Ishikawa (cell line): ENCODE measurements at regions not wholly inside any gene's neighbourhood (a gene's known extent, or its start where the extent isn't known, plus 50 kb on each side); places are given as distances from the start of the nearest gene placed in this dataset.

Source experiments
- CEBPB ChIP-seq: IDR thresholded peaks from 2 replicates; pipeline ENCODE4 v1.6.1; 2012
- CREB1 ChIP-seq: IDR thresholded peaks from 2 replicates; pipeline ENCODE4 v1.6.1; 2012; ENCODE audit warnings: low read depth
- EGR1 ChIP-seq: IDR thresholded peaks from 2 replicates; pipeline ENCODE4 v1.6.1; 2012
- EP300 ChIP-seq: IDR thresholded peaks from 2 replicates; pipeline ENCODE4 v1.6.1; 2012; ENCODE audit warnings: borderline replicate concordance
- FOXM1 ChIP-seq: IDR thresholded peaks from 2 replicates; pipeline ENCODE4 v1.6.1; 2012; ENCODE audit warnings: low read depth, borderline replicate concordance
- NFIC ChIP-seq: IDR thresholded peaks from 2 replicates; pipeline ENCODE4 v1.6.1; 2012
- RAD21 ChIP-seq: IDR thresholded peaks from 2 replicates; pipeline ENCODE4 v1.6.1; 2012; ENCODE audit warnings: low read depth
- TAF1 ChIP-seq: IDR thresholded peaks from 2 replicates; pipeline ENCODE4 v1.6.1; 2012; ENCODE audit warnings: low read depth, mild to moderate bottlenecking
- TCF12 ChIP-seq: IDR thresholded peaks from 2 replicates; pipeline ENCODE4 v1.6.1; 2012; ENCODE audit warnings: low read depth
- TEAD4 ChIP-seq: IDR thresholded peaks from 2 replicates; pipeline ENCODE4 v1.6.1; 2012
- YY1 ChIP-seq: IDR thresholded peaks from 2 replicates; pipeline ENCODE4 v1.6.1; 2012; ENCODE audit warnings: low read depth
- ZBTB7A ChIP-seq: IDR thresholded peaks from 2 replicates; pipeline ENCODE4 v1.6.1; 2012; ENCODE audit warnings: low read depth
- TF ChIP-seq, protein P1 (sequence below): IDR thresholded peaks from 2 replicates; pipeline ENCODE4 v1.6.1; 2012; ENCODE audit warnings: low read depth, mild to moderate bottlenecking
- TF ChIP-seq, protein P2 (sequence below): IDR thresholded peaks from 2 replicates; pipeline ENCODE4 v1.6.1; 2012
- TF ChIP-seq, protein P3 (sequence below): IDR thresholded peaks from 2 replicates; pipeline ENCODE4 v1.6.1; 2012

DNA sequence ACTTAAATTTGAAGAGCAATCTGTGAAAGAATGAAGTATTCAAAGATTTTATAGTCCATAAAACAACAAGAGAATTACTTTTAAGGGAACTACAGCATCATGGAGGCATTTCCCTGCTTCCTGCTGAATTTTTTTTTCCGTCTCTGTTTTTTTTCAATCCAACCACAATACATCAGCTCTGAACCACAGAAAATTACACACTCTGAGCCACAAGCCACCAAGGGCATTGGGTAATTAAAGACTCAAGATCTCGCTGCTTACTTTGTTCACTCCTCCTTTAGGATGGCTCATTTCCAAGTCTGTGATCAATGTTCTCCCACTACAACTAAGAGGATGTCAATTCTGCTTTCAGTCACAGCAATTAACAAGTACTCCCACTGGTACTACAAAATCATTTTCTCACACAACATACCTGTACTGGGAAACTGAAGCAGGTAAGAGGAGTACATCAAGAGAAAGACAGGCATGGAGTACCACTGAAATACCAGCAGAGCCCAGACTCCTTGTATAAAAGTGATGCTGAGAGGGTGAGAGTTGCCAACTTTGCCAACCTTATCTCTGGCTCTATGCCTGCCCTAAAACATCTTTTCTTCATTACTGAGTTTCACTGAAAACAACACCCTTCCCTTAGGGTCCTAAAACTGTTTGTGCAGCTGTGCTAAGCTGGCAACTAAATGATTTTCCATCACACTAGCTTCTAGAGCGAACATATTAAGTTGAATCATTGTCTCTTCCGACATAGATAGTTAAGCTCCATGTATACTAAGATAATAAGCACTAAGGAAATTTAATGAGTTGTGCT is 105.8 kb upstream of the MAGEB18 start:
- TF ChIP-seq YY1: no peak
- TF ChIP-seq CREB1: no peak

DNA sequence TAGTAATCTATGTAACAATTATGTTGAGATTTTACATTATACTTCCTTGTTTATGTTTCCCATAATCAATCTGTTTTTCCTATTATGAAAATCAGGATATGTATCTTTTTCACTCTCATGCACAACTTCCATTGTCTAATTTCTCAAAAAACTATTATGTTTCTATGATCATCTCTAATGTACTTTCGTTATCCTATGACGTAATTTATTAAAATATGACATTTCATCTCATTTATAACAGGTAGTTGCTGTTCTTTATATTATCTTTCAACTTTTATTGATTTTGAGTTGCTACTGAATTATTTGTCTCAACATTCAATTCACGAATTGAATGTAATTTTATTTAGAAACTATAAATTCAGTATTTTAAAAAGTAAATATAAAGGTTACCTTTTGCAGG is 100.8 kb upstream of the MAGEB18 start:
- TF ChIP-seq TEAD4 (no peak), RAD21 (no peak), NFIC (no peak), YY1 (no peak), TCF12 (no peak), TAF1 (no peak), EGR1 (no peak), CREB1 (no peak), FOXM1 (no peak), CEBPB (no peak), EP300 (no peak), ZBTB7A (no peak)
- TF ChIP-seq, protein P1, sequence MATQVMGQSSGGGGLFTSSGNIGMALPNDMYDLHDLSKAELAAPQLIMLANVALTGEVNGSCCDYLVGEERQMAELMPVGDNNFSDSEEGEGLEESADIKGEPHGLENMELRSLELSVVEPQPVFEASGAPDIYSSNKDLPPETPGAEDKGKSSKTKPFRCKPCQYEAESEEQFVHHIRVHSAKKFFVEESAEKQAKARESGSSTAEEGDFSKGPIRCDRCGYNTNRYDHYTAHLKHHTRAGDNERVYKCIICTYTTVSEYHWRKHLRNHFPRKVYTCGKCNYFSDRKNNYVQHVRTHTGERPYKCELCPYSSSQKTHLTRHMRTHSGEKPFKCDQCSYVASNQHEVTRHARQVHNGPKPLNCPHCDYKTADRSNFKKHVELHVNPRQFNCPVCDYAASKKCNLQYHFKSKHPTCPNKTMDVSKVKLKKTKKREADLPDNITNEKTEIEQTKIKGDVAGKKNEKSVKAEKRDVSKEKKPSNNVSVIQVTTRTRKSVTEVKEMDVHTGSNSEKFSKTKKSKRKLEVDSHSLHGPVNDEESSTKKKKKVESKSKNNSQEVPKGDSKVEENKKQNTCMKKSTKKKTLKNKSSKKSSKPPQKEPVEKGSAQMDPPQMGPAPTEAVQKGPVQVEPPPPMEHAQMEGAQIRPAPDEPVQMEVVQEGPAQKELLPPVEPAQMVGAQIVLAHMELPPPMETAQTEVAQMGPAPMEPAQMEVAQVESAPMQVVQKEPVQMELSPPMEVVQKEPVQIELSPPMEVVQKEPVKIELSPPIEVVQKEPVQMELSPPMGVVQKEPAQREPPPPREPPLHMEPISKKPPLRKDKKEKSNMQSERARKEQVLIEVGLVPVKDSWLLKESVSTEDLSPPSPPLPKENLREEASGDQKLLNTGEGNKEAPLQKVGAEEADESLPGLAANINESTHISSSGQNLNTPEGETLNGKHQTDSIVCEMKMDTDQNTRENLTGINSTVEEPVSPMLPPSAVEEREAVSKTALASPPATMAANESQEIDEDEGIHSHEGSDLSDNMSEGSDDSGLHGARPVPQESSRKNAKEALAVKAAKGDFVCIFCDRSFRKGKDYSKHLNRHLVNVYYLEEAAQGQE: no peak
- TF ChIP-seq, protein P2, sequence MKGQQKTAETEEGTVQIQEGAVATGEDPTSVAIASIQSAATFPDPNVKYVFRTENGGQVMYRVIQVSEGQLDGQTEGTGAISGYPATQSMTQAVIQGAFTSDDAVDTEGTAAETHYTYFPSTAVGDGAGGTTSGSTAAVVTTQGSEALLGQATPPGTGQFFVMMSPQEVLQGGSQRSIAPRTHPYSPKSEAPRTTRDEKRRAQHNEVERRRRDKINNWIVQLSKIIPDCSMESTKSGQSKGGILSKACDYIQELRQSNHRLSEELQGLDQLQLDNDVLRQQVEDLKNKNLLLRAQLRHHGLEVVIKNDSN: no peak
- TF ChIP-seq, protein P3, sequence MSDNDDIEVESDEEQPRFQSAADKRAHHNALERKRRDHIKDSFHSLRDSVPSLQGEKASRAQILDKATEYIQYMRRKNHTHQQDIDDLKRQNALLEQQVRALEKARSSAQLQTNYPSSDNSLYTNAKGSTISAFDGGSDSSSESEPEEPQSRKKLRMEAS: no peak

DNA sequence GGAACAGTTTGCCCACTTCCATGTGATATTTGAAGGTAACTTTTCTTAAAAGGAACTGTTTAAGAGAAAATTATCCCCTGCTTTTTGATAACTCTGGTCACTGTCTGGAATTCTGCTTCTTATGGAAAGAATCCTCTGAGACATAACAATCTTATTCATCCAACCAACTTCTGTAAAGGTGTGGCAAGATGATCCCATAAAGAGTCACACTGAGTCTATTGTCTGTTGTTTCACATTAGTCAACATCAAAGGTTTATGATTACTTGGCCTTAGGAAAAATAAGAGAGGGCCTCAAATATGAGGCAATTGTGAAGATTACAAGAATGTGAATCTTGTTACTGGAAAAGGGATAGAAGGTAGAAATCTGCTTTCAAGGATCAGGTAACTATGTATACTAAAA is 88.0 kb upstream of the MAGEB18 start:
- TF ChIP-seq, protein P1: no peak

DNA sequence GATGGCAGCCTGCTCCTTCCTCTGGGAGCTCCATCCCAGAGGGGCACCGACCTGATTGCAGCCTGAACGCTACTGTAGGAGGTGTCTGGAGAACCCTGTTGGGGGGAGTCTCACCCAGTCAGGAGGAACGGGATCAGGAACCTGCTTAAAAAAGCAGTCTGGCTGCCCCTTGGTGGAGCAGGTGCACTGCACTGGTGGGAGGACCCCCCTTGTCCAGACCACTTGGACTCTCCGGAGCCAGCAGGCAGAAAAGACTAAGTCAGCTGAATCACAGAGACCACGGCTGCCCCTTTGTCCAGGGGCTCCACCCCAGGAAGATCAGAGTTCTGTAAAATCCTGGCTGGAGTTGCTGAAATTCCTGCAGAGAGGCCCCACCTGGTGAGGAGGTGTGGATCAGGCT is 67.3 kb upstream of the MAGEB18 start:
- TF ChIP-seq EGR1 (no peak), TAF1 (no peak)

DNA sequence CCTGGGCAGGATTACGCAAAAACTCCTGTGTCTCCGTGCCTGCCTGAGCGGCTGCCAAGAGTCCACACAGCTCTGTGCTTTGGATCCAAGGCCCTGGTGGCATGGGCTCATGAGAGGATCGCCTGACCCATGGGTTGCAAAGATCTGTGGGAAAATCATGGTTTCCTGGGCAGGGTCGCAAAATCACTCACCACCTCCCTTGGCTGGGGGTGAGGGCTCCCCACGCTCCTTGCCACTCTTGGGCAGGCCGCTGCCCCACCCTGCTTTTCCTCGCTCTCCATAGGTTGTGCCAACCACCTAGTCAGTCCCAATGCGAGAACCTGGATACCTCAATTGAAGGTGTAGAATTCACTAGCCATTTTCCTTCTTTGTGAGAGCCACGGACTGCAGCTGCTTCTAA is 66.5 kb upstream of the MAGEB18 start:
- no peak for TF ChIP-seq YY1
- no peak for TF ChIP-seq CEBPB
- TF ChIP-seq, protein P3: no peak
- no peak for TF ChIP-seq TCF12
- TF ChIP-seq, protein P2: no peak
- no peak for TF ChIP-seq EGR1
- TF ChIP-seq CREB1: no peak
- no peak for TF ChIP-seq ZBTB7A
- TF ChIP-seq TEAD4: no peak
- TF ChIP-seq EP300: no peak
- TF ChIP-seq, protein P1: no peak
- TF ChIP-seq TAF1: no peak
- no peak for TF ChIP-seq RAD21
- no peak for TF ChIP-seq NFIC
- TF ChIP-seq FOXM1: no peak
